Stimulated activated CD8-positive, alpha-beta memory T cell treated with anti-CD3 and anti-CD28 coated beads, Interleukin-7, amount 100 ng/mL, for 4 hours (primary cell): ENCODE measurements at regions not wholly inside any gene's neighbourhood (a gene's known extent, or its start where the extent isn't known, plus 50 kb on each side); places are given as distances from the start of the nearest gene placed in this dataset.

ENCODE experiments used
- DNase-seq, 2 donors: peaks; one replicate each; pipeline ENCODE4 v3.0.0-alpha.2; 2020; ENCODE audit warnings: low read depth in 2 of 2

DNA sequence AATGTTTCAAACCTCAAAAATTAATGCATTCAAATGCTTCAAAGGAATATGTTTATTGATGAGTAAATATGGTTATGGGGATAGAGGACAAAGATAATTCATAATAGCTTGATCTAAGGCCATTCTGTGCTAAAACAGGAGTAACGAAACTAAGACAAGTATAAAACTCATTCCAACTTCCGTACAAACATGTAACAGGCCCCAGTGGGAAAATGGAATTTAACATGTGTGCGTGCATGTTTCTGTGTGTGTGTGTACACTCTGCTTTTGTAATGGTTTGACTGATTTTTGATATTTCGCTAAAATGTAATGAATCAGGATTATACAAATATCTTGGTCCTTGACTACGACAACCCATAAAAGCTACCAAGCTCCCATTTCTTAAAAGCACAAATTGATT is 91.0 kb downstream of the KLF12 start:
- DNase-seq: no peak

DNA sequence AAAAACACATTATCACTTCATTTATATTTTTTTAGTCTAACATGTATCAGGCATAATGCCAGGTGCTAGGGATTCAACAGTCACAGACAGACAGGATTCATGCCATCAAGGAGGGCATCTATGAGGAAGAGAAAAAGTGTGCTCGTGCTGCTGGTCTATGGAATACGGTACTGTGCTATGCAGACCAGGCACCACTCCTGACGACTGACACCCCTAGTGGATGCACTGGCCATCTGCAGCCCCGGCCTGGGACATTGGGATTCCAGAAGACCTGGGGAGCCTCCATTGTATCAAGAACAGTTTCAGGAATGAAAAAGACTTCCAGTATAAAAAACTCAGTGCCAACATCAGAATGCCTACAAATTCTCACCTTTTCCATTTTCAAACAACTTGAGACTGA is 94.0 kb downstream of the KLF12 start:
- no peak for DNase-seq

DNA sequence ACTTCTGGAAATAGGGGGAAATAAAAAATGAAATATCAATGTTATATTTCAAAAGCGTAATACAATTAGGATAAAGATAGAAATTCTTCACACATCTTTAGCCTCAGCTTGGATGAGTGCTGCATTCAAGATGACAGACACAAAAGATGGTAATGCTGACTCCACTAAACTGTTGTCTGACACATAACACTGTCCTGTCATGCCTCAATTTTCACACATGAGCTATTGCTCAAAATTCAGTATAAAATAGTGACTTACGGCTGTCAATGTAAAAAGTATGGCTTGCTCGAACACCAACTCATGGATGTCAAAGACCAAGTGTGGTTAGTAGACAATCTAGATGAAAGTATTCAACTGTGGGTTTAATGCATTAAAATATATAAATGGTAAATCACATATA is 94.5 kb downstream of the KLF12 start:
- no peak for DNase-seq

GRCh38 chr13:74039154-74039553 is 95.0 kb downstream of the KLF12 start:
- no peak for DNase-seq

GRCh38 chr13:74037762-74038161 is 96.4 kb downstream of the KLF12 start:
- no peak for DNase-seq

GRCh38 chr13:74036373-74036772 is 97.8 kb downstream of the KLF12 start:
- DNase-seq: no peak

DNA sequence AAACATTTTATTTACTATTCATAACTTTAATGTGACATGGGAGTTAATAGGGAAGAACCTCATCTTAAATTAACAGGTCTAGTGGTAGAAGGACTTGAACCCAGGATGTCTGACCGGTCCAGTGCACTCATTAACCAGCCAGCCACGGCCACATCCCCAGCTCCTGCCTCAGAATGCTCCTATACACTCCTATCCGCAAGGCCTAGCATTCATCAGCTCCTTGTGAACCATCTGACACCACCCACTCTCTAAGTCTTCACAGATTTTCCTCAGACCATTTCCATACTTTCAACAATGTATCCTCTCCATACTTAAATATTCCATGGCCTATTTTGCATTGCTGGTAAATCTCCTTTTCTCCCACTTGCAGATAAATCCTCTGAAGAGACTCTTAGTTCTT is 98.3 kb downstream of the KLF12 start:
- no peak for DNase-seq

DNA sequence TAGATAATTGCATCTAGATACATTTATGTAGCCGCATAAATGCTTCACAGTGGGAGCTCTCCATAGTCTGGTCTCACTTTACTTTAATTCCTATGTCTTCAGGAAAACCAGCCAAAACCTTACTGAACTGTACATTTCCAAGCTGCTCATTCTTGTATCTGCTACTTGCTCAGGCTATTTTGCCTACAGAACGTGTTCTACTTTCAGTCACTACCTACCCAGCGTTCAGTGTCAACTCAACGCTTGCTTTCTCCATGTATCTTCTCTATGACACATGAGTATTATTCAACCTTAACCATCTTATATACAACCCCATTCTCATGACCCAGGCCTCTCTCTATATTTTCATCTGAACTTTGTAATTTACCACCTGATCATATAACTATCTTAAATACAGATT is 101.9 kb downstream of the KLF12 start:
- DNase-seq: no peak

DNA sequence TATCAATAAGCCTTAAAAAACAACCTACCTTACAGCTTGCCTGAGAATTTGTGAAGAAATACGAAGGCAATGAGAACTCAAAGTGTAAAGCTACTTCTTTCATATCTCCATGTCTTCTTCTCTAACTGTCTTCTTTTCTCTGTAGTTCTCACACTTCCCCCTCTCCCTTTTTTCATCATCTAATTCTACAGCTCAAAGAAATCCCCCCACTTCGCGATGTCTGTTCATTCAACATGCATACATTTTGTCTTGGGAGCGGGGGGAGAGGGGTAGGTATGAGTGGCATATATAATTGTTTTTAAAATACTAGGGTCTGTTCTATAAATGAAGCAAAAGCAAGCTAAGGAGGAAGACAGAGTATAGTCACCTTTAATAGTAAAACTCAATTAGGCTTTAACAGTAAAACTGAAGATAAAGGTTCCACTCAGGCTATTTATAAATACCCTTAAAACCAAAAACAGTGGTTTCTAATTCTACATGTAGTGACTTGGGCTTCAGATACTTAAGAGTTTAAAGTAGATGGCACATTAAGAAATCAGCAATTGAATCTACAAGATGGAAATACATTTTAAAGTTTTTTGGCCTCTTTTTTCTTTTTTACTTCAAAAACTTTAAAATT is 106.9 kb downstream of the KLF12 start:
- no peak for DNase-seq

GRCh38 chr13:74026753-74027152 is 107.5 kb downstream of the KLF12 start:
- peak; percentile 50 to 58 for DNase-seq

GRCh38 chr13:74025369-74025768 is 108.8 kb downstream of the KLF12 start:
- DNase-seq: no peak

DNA sequence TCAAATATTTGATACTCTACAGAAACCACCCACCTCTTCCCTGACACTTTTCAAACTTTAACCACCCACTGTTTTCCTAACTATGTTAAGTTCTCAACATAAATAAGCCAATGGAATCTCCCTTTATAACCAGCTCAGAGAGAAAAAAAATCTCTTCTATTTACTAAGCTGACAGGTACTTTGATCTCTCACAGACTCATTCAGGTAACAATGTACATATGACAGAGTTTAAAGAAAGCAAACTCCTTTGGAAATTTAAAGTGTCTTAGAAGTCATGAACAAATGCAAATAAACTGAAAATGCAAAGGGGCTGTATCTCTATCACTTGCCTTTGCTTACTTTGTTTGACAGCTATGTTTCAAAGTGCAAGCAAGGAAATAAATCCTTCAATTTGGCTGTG is 109.3 kb downstream of the KLF12 start:
- DNase-seq: no peak

DNA sequence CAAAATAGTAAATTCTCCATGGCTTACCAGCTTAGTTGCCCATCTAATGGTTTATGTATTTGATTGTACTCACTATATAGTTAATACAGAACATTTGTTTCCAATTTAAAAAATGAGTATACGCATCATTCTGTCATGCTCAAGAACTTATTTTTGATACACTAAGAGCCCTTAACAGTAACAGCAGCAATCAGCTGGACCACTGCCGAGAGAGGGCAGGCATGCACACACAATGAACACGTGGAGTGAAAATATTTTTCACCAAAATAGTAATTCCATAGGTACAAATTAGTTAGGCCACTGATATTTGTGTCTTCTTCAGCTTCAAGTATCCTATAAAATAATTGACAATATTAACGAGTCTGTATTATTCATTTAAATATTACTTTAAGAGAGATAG is 109.9 kb downstream of the KLF12 start:
- DNase-seq: no peak

DNA sequence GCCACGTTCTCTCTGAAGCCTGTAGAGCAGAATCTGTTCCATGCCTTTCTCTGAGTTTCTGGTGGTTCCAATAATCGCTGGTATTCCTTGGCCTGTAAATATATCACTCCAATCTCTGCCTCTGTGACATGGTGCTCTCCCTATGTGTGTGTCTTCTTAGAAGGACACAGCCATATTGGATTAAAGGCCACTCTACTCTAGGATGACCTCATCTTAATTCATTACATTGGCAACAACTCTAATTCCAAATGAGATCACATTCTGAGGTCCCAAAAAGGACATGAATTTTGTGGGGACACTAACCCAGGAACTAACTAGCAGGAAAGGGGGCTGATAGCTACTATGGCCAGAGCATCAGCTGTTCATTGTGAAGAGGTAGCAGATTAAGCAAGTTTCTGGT is 110.7 kb downstream of the KLF12 start:
- no peak for DNase-seq

- no peak for DNase-seq
These were observed 112.7 kb downstream of the KLF12 start for GRCh38 chr13:74021505-74021904.

- no peak for DNase-seq
These were observed 116.2 kb downstream of the KLF12 start for GRCh38 chr13:74018062-74018431.

DNA sequence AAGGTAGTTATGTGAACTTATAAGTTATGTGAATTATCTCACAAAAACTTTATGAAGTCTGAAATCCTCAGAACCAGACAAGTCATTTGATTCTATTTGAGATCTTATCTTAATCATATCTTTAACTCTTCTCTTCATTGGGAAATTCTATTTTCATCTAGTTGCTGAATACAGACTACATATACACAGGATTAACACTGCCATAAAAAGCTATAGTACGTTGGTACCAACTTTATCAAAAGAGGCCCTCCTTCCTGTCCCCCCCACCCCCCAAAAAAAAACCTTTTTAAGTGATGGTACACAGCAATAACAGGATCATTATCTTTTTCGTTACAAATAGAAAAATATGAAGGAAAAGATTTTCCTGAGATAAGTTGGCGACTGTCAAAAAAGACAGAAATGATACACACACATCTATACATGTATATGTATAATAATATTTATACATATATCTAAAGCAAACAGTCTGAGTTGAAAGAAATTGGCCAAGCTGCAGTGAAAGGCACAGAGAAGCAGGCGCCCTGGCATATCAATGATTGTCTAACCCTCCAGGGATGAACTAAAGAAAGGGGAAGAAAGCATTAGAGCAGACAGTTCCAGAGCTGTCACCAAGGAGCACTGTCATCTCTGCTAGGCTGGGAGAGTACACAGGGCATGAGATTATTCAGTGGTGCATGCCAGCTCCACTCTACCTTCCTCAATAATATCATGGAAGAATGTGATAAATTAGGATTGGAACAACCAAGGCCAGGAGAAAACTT is 116.7 kb downstream of the KLF12 start:
- no peak for DNase-seq

DNA sequence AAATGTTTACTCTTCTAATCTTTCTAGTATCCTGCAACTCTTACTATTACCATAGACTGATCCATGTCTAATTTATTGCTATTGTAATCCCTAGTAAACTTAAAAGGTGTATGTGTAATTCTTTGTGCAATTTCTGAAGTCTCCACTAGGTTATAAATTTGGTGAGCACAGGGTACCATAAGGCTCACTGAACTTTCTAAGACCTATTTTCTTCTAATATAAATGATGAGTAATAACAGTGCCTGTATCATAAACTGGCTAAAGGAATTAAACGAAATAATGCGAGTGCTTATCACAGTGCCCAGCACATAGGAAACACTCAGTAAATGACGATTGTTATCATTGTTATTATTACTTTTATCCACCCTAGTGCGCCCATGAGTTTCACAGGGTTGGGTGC is 119.1 kb downstream of the KLF12 start:
- no peak for DNase-seq

GRCh38 chr13:74009100-74009668 is 125.0 kb downstream of the KLF12 start:
- DNase-seq: no peak

DNA sequence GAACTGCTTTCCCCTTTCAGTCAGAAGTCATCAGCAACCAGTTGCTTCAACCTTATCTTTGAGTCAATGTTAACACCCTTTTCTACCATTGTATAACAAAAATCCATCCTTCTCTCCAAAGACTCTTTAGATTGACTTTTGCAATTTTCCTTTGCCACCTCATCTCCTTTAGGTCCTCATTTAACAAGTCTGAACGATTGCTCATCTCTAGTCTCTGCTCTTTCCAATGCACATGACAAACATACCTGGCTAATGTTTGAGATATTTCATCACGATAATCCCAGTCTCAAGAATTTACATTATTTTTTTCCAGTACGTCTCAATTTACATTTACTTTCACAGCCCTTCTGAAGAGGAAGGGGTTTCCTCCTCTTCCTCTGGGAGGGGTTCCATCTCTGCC is 127.5 kb downstream of the KLF12 start:
- DNase-seq: no peak

- DNase-seq: no peak
These were observed 128.7 kb downstream of the KLF12 start for GRCh38 chr13:74005320-74006157.

GRCh38 chr13:74004109-74004508 is 130.1 kb downstream of the KLF12 start:
- DNase-seq: no peak

DNA sequence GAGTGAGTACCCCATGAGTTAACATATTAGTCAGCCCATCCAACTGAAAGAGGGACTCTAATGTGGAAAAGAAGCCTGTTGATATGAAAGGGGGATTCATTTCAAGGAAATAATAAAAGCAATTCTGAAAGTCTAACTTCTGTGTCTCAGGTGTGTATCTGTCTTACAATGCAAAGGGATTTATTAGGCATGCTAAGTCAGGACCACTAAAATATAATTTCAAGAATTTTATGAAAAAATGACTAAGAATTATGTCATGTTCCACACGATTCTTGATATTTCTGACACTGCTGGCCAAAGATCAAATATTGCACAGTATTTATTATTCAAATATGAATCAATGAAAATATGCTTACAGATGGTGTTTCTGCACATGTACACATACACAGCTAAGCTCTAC is 130.8 kb downstream of the KLF12 start:
- no peak for DNase-seq
